ENCODE measurements at regions not wholly inside any gene's neighbourhood (a gene's known extent, or its start where the extent isn't known, plus 50 kb on each side); places are given as distances from the start of the nearest gene placed in this dataset.
"Not testable (repeated sequence)": the region's sequence is repeated elsewhere in the genome, so short reads cannot be mapped to it uniquely, and the experiment has no call there.

DNA sequence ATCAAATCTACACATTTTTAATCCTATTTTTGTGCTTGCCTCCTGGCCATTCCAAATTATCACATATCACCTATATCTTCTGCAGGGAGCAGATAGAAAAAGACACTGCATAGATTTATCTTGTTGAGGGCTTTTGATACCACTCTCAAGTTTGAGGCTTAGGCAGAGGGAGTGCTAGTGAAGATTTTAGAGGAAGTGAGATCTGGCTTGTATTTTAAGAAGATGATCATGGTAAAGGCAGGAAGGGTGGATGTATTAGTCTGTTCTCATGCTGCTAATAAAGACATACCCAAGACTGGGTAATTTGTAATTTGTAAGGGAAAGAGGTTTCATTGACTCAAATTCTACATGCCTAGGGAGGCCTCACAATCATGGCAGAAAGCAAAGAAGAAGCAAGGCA is 220.9 kb upstream of the TUT7 start:
- H2AFZ ChIP-seq: no peak overlapping the region
- H3K9me2 ChIP-seq (ENCODE audit: insufficient read depth): no peaks in the 10 kb centered on the region
- ChIA-PET CTCF (no interaction called here), POLR2A (ENCODE audit: unreplicated experiment) (no interaction called here)
- H3F3A ChIP-seq (ENCODE audit: insufficient read depth, low read depth): no peaks in the 10 kb centered on the region
- intact Hi-C loops (cut with micrococcal nuclease; ENCODE audit: unreplicated experiment): no loop called here
- H3K79me2 ChIP-seq (ENCODE audit: low read depth): no peaks in the 10 kb centered on the region
- H3K36me3 ChIP-seq (ENCODE audit: low read depth): no peaks in the 10 kb centered on the region
- no peak overlapping the region for H3K4me3 ChIP-seq
- H3K27me3 ChIP-seq (ENCODE audit: insufficient read depth, low read depth): no peaks in the 10 kb centered on the region
- H4K20me1 ChIP-seq (ENCODE audit: insufficient read depth): no peaks in the 10 kb centered on the region
- BruUV-seq (replicated peaks): no TSS peak
- H3K4me2 ChIP-seq: no peak overlapping the region
- H3K9me3 ChIP-seq (ENCODE audit: insufficient read depth, low read depth): no peaks in the 10 kb centered on the region
- DNase-seq: no peak
- peaks cover 12% of the 10 kb centered on the region for H3K4me1 ChIP-seq (replicated peaks; ENCODE audit: insufficient read depth)
- TF ChIP-seq, protein P1, sequence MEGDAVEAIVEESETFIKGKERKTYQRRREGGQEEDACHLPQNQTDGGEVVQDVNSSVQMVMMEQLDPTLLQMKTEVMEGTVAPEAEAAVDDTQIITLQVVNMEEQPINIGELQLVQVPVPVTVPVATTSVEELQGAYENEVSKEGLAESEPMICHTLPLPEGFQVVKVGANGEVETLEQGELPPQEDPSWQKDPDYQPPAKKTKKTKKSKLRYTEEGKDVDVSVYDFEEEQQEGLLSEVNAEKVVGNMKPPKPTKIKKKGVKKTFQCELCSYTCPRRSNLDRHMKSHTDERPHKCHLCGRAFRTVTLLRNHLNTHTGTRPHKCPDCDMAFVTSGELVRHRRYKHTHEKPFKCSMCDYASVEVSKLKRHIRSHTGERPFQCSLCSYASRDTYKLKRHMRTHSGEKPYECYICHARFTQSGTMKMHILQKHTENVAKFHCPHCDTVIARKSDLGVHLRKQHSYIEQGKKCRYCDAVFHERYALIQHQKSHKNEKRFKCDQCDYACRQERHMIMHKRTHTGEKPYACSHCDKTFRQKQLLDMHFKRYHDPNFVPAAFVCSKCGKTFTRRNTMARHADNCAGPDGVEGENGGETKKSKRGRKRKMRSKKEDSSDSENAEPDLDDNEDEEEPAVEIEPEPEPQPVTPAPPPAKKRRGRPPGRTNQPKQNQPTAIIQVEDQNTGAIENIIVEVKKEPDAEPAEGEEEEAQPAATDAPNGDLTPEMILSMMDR (conservative IDR thresholded peaks at IDR 0.05): no peak
- no peak for TF ChIP-seq EZH2 (IDR thresholded peaks at IDR 0.05; ENCODE audit: low read depth)
- no peak overlapping the region for H3K27ac ChIP-seq

DNA sequence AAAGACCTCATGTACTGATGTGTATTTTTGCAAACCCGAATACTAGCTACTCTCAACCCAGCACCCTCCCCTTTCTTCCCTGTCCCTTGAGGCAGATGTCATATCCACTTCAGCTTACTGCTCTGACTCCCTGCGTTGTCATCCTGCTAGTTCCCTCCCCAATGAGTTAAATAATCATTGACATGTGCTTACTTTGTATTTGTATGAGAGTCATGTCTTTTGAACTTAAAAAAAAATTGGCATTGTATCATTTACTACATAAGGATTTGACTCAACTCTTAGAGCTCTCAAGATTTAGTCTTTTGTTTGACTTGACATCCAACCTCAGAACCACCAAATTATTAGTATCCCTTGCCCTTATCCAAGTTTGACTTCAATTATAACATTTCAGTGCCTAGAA is 219.7 kb upstream of the TUT7 start:
- Histone ChIP-seq H3K9me3 (ENCODE audit: insufficient read depth, low read depth) (no peaks in the 10 kb centered on the region; the same call in 1 of the 2 replicates), H3K79me2 (ENCODE audit: low read depth) (no peaks in the 10 kb centered on the region), H3K27ac (no peak overlapping the region), H3K36me3 (ENCODE audit: low read depth) (no peaks in the 10 kb centered on the region), H3K4me3 (no peak overlapping the region), H3K9me2 (ENCODE audit: insufficient read depth) (no peaks in the 10 kb centered on the region), H3K27me3 (ENCODE audit: insufficient read depth, low read depth) (no peaks in the 10 kb centered on the region), H3K4me2 (no peak overlapping the region), H3F3A (ENCODE audit: insufficient read depth, low read depth) (no peaks in the 10 kb centered on the region), H2AFZ (no peak overlapping the region), H4K20me1 (ENCODE audit: insufficient read depth) (no peaks in the 10 kb centered on the region), H3K4me1 (replicated peaks; ENCODE audit: insufficient read depth) (peaks cover 12% of the 10 kb centered on the region)
- DNase-seq: no peak
- BruUV-seq (replicated peaks): no TSS peak
- ChIA-PET CTCF (no interaction called here), POLR2A (ENCODE audit: unreplicated experiment) (no interaction called here)
- intact Hi-C loops (cut with micrococcal nuclease; ENCODE audit: unreplicated experiment): no loop called here
- TF ChIP-seq, protein P1 (conservative IDR thresholded peaks at IDR 0.05): no peak
- TF ChIP-seq EZH2 (IDR thresholded peaks at IDR 0.05; ENCODE audit: low read depth): no peak

DNA sequence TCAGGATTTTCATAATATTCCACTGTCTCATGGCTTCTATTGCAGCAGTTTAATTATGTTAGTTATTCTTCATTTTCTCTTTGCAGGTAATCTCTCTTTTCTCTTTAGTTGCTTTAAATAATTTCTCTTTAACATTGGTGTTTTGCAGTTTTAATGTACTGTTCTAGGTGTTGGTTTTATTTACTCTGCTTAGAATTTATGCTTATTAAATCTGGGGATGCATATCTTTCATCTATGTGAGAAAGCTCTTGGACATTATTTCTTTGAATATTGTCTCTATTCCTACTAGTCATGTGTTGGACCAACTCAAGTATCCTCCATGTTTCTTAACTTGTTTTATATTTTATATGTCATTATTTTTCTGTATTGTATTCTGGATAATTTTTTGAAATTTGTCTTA is 218.7 kb upstream of the TUT7 start:
- DNase-seq: no peak
- Histone ChIP-seq H3F3A (ENCODE audit: insufficient read depth, low read depth) (no peaks in the 10 kb centered on the region), H3K27me3 (ENCODE audit: insufficient read depth, low read depth) (no peaks in the 10 kb centered on the region), H3K79me2 (ENCODE audit: low read depth) (no peaks in the 10 kb centered on the region), H3K4me1 (replicated peaks; ENCODE audit: insufficient read depth) (peaks cover 12% of the 10 kb centered on the region), H3K4me2 (no peak overlapping the region), H3K9me3 (ENCODE audit: insufficient read depth, low read depth) (no peaks in the 10 kb centered on the region; the same call in 1 of the 2 replicates), H3K4me3 (no peak overlapping the region), H3K9me2 (ENCODE audit: insufficient read depth) (no peaks in the 10 kb centered on the region), H2AFZ (no peak overlapping the region), H4K20me1 (ENCODE audit: insufficient read depth) (no peaks in the 10 kb centered on the region), H3K27ac (no peak overlapping the region), H3K36me3 (ENCODE audit: low read depth) (no peaks in the 10 kb centered on the region)
- intact Hi-C loops (cut with micrococcal nuclease; ENCODE audit: unreplicated experiment): no loop called here
- ChIA-PET POLR2A (ENCODE audit: unreplicated experiment) (no interaction called here), CTCF (no interaction called here)
- no TSS peak for BruUV-seq (replicated peaks)
- TF ChIP-seq, protein P1 (conservative IDR thresholded peaks at IDR 0.05): no peak
- no peak for TF ChIP-seq EZH2 (IDR thresholded peaks at IDR 0.05; ENCODE audit: low read depth)

DNA sequence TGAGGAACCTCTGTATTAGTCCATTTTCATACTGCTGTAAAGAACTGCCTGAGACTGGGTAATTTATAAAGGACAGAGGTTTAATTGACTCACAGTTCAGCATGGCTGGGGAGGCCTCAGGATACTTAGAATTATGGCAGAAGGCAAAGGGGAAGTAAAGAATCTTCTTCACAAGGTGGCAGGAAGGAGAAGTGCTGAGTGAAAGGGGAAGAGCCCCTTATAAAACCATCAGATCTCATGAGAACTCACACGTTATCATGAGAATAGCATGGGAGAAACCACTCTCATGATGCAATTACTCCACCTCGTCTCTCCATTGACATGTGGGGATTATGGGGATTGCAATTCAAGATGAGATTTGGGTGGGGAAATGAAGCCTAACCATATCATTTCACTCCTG is 211.4 kb upstream of the TUT7 start:
- H3K27me3 ChIP-seq (ENCODE audit: insufficient read depth, low read depth); H3K9me3 ChIP-seq (ENCODE audit: insufficient read depth, low read depth); H3K27ac ChIP-seq; intact Hi-C loops (cut with micrococcal nuclease; ENCODE audit: unreplicated experiment); H3K36me3 ChIP-seq (ENCODE audit: low read depth); H3K79me2 ChIP-seq (ENCODE audit: low read depth); H3K4me2 ChIP-seq; CTCF ChIA-PET; H3K4me3 ChIP-seq; H2AFZ ChIP-seq; DNase-seq; H4K20me1 ChIP-seq (ENCODE audit: insufficient read depth); H3K9me2 ChIP-seq (ENCODE audit: insufficient read depth); BruUV-seq (replicated peaks); H3F3A ChIP-seq (ENCODE audit: insufficient read depth, low read depth); POLR2A ChIA-PET (ENCODE audit: unreplicated experiment): not testable (repeated sequence)
- H3K4me1 ChIP-seq (replicated peaks; ENCODE audit: insufficient read depth): peaks cover 12% of the 10 kb centered on the region

Data from PC-9 (cell line).